Activated T-cell treated with anti-CD3 and anti-CD28 coated beads, Interleukin-2, amount 50 U/mL, for 4 hours (primary cell): ENCODE measurements at regions not wholly inside any gene's neighbourhood (a gene's known extent, or its start where the extent isn't known, plus 50 kb on each side); places are given as distances from the start of the nearest gene placed in this dataset.

Experiments
- ATAC-seq, 2 donors: fragments of 200-7000 bp; cut with Tn5 transposase; one replicate each; pipeline ENCODE4 v1.10.0; 2021
- DNase-seq: peaks from one replicate; pipeline ENCODE4 v3.0.0-alpha.2; 2020
- H3K27me3 Mint-ChIP-seq: one replicate; pipeline ENCODE4 v1.8.0; 2021; ENCODE audit warnings: low read depth, mixed read lengths
- H3K36me3 Mint-ChIP-seq: one replicate; pipeline ENCODE4 v1.8.0; 2022; ENCODE audit warnings: mixed read lengths; ENCODE audit not compliant: insufficient read depth
- H3K4me1 Mint-ChIP-seq: one replicate; pipeline ENCODE4 v1.8.0; 2021; ENCODE audit warnings: low read depth, mixed read lengths
- H3K4me3 Mint-ChIP-seq: one replicate; pipeline ENCODE4 v1.8.0; 2021; ENCODE audit warnings: mild to moderate bottlenecking, moderate library complexity, mixed read lengths
- H3K9me3 Mint-ChIP-seq: one replicate; pipeline ENCODE4 v1.8.0; 2021; ENCODE audit warnings: mixed read lengths

DNA sequence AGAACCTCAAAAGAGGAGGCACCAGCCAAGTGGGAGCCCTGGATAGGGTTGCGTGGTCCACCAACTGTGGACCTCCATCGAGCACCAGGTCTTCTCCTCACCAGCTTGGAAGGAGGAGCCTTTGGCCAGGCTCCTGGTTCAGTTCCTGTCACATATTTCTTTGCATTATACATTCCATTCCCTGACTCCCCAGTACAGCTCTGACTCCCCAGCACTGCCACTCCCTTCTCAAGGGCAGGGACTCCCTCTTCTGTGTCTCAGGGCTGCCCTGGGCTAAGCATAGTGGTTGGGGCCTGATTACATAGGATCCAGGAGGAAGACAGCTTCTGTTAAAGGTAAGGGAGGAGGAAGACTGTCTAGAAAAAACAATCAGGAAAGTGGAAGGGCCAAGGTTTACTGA, 91.1 kb downstream of the MRPL14 start:
- Mint-ChIP-seq H3K9me3 (no peaks in the 10 kb centered on the region), H3K4me1 (no peaks in the 10 kb centered on the region), H3K4me3 (no peak overlapping the region), H3K36me3 (no peaks in the 10 kb centered on the region), H3K27me3 (peaks cover 5% of the 10 kb centered on the region)
- DNase-seq: no peak
- ATAC-seq: no peak

DNA sequence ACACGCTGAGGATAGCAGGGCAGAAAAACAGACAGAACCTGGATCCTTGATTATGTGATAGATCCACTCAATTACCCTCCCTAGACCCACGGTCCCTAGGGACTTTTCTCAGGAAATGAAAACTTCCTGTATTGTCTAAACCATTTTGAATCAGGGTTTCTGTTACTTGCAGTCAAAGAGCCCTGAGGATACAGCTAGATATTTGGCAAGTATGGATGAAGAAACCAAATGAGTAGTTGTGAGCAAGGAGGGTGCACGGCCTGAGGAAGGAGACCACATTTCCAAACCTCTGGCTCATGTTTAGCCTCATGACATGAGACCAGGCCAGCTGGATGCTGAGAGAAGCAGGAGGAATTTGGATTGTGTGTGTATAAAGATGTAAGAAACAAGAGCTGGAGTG, 91.6 kb downstream of the MRPL14 start:
- Mint-ChIP-seq H3K4me1 (no peaks in the 10 kb centered on the region), H3K36me3 (no peaks in the 10 kb centered on the region), H3K27me3 (peaks cover 5% of the 10 kb centered on the region), H3K4me3 (no peak overlapping the region), H3K9me3 (no peaks in the 10 kb centered on the region)
- DNase-seq: no peak
- ATAC-seq: no peak

DNA sequence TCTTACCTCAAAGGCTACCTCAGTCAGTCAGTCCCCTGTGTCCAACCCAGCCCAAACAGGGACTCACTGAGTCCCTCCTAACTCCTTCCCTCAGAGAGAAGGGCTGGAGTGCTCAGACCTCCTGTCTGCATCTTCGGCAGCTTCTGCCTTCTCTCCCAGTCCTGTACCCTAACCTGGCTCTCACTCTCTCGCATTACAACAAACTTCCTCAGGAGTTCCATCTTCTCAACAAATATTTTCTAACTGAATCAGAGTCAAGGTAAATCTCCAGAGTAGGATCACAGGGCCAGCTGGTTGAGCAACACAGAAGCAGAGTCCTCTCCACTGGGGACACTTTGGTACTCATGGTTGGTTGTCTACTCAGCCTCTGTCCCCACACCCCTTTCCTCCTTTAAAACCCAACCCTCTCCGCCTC, 92.3 kb downstream of the MRPL14 start:
- DNase-seq (no peak), ATAC-seq (no peak)
- H3K9me3 Mint-ChIP-seq: no peaks in the 10 kb centered on the region
- H3K4me3 Mint-ChIP-seq: no peak overlapping the region
- peaks cover 5% of the 10 kb centered on the region for H3K27me3 Mint-ChIP-seq
- no peaks in the 10 kb centered on the region for H3K36me3 Mint-ChIP-seq
- no peaks in the 10 kb centered on the region for H3K4me1 Mint-ChIP-seq

DNA sequence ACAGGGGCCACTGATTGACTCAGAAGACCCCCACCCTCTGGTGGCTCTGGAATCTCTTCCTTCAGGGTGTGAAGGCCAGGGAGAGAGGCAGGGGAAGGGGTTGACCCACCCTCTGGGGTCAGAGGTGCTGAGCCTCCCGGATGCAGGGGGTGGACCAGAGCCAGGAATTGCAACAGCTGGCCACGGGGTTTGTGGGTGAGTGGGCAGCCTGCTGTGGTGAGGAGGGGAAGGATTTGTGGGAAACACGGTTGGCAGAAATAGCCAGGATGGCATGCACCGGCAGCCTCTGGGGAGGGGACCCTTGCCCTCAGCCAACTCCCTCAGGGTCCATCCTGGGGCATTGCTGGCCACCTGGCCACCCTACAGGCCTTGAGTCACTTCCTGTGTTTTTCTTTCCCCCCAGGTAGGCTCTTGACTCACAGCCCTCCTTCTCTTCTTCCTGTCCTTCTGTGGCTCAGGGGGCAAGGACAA, 92.8 kb downstream of the MRPL14 start:
- DNase-seq: no peak
- no peak for ATAC-seq
- peaks cover 8% of the 10 kb centered on the region for H3K27me3 Mint-ChIP-seq
- H3K36me3 Mint-ChIP-seq: no peaks in the 10 kb centered on the region
- H3K4me3 Mint-ChIP-seq: no peak overlapping the region
- H3K9me3 Mint-ChIP-seq: no peaks in the 10 kb centered on the region
- no peaks in the 10 kb centered on the region for H3K4me1 Mint-ChIP-seq

DNA sequence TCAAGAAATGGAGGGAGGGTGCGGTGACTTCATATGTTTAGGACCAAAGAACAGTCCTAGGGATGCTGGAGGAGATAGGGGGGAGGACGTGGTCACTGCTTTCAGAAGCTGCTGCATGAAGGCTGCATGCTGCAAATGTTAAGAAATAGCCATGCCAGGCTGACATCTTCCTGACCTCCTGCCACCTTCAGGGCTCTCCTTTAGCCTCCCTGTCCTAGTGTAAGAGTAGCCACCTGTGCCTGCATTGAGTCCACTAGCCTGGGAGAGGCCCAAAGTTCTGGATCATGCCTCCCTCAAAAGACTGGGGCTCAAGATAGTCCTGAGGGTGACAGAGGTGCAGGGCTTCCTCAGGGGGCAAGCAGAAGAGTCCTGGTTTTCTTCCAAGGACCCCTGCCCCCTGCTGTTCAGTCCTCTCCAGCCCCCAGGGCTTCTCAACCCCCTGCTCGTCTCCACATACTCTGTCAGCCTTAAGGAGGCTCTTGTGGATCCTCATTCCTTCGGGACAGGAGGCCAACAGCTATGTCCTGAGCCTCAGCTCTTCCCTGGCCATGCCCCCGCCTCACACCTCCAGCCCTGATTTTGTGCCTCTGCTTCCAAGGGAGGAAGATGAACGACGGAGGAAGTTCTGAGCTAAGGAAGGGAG, 96.3 kb downstream of the MRPL14 start:
- Mint-ChIP-seq H3K4me1 (no peaks in the 10 kb centered on the region), H3K9me3 (no peaks in the 10 kb centered on the region), H3K27me3 (peaks cover 9% of the 10 kb centered on the region), H3K36me3 (no peaks in the 10 kb centered on the region), H3K4me3 (no peak overlapping the region)
- ATAC-seq: no peak
- DNase-seq: no peak

DNA sequence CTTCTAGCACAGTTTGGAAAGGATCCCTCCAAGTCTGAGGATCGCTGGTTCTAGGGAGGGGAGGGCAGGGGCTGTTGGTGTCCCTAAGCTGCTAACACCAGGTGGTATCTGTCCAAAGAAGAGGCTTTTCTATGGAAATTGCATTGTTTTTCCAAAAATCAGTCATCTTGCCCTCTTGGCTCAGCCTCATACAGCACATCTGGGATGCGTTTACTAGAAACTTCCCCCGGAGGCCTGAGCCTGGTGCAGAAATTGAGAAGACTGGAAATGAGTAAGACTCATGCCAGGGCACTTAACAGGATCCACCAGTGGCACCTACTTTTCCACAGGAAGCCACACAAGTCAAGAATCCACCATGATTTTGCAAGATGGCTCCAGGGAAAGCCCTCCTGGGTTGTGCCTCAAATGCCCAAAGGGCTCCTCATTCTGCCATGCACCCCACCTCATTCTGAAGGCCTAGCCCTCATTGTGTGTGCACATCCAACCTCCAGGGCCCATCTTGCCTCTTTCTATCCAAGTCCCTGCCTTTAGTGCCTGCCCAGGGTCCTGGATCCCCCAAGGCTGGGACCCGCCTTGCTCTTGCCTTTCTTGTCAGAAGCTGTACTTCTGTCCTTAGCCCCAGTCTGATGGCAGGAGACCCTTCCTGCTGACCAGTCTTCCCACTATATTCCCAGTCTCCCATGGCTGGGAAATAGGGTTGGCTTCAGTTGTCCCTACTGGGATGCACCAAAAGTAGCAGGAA, 97.6 kb downstream of the MRPL14 start:
- Mint-ChIP-seq H3K27me3 (peaks cover 9% of the 10 kb centered on the region), H3K4me3 (no peak overlapping the region), H3K9me3 (no peaks in the 10 kb centered on the region), H3K36me3 (no peaks in the 10 kb centered on the region), H3K4me1 (no peaks in the 10 kb centered on the region)
- DNase-seq (no peak), ATAC-seq (no peak)

DNA sequence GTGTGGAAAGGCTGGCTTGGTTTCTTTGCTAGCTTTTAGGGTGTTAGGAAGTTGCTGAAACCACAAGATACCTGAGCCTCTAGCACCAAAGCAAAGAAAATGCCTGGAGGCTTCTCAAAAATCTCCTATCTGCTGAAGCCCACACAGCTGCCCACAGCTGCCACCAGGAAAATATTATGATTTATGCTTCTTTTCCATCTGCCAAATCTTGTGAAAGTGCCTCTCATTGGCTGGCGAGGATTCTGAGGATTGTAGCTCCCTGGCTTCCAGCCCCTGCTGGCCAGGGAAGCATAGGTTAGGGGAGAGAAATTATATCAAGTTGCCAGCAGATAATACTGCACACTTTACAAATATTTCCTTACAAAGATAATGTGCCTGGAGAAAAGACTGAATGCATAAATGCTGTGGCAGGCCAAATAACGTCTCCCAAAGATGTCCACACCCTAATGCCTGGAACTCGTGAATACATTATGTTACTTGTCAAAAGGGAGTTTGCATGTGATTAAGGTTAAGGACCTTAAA, 98.4 kb downstream of the MRPL14 start:
- DNase-seq (no peak), ATAC-seq (no peak)
- Mint-ChIP-seq H3K4me1 (no peaks in the 10 kb centered on the region), H3K36me3 (no peaks in the 10 kb centered on the region), H3K9me3 (no peaks in the 10 kb centered on the region), H3K4me3 (no peak overlapping the region), H3K27me3 (peaks cover 9% of the 10 kb centered on the region)

DNA sequence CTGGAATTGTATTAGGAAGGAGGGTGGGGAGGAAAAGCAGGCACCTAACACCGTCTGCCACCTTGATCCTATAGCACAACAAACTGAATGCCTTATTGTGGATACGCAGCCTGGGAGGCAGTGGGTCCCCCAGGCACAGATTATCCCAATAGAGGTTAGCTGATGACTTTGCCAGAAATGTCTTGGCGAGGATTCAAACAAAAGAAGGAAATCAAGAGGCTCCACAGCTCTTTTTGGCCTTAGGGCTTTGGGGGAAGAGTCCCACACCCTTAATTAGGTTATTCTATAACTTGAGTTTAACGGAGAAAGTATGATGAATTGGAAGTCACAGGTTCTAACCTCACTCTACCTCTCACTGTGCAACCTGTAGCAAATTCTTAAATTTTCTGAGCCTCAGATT, 102.0 kb downstream of the MRPL14 start:
- no peaks in the 10 kb centered on the region for H3K9me3 Mint-ChIP-seq
- DNase-seq: no peak
- H3K36me3 Mint-ChIP-seq: no peaks in the 10 kb centered on the region
- no peak for ATAC-seq
- no peak overlapping the region for H3K4me3 Mint-ChIP-seq
- H3K27me3 Mint-ChIP-seq: peaks cover 23% of the 10 kb centered on the region
- no peaks in the 10 kb centered on the region for H3K4me1 Mint-ChIP-seq

DNA sequence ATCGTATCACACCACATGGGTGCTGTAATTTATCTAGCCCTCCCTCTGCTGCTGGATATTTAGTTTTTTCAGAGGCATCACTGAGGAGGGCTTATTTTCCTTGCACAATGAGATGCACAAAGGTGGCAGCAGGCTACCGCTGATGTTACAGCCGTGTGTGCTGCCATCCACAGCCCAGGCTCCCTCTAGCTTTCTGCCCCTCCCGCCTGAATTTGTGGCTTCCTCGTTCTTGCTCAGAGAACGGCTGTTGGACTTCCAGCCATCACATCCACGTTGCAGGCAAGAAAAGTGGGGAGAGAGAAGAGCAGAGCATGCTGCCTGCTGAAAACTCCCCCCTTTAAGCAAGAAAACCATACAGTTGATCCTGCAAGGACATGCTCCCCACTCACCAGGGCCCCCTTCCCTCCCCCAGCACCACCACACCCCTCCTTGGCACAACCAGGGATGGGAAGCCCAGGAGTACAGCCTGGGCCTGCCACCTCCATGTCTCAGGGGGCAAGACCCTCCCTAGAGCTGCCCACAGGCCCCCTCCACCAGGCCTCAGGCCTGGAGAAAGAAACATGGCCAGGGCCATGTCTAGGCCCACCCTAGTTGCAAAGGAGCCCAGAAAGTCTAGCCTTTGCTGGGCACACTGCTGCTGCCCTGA, 102.6 kb downstream of the MRPL14 start:
- H3K36me3 Mint-ChIP-seq: no peaks in the 10 kb centered on the region
- no peak for DNase-seq

DNA sequence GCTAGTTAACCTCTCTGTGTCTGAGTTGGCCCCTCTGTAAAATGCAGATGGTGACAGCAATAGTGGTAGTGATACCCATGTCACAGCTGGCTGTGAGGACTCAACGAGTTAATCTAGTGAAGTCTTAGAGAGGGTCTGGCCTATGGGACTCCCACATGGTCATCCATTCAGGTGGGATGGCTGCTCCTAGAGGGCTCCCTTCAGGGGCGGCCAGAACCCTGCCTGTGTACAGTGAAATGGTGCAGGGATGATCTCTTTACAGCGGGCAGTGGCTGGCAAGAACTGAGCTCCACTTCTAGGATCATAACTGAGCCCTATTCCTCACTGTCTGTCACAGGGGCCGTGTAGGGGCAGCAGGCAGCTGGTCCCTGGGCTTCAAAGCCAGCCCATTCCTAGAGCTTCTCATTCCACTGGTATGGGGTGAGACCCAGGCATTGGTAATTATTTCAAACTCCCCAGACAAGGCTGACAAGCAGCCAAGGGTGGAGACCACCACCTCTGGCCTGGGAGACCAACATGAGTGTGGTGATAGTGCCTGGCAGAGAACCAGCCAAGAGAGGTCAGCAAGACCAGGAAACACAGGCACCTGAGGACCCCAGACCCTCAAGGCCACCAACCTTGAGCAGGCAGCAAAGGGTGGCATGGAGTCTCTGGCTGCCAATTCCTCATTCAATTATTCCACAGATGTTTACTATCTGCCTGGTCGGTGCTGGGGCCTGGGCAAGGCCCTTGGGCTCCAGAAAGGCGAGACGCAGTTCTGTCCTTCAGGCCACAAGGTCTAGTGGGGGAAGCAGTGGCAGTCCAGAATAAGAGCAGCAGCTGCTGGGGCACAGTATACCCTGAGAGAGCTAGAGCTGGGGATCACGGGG, 103.4 kb downstream of the MRPL14 start:
- no peaks in the 10 kb centered on the region for H3K36me3 Mint-ChIP-seq
- no peaks in the 10 kb centered on the region for H3K4me1 Mint-ChIP-seq
- H3K9me3 Mint-ChIP-seq: no peaks in the 10 kb centered on the region
- no peak overlapping the region for H3K4me3 Mint-ChIP-seq
- no peak for DNase-seq
- H3K27me3 Mint-ChIP-seq: peaks cover 19% of the 10 kb centered on the region
- no peak for ATAC-seq

More for the DNA sequence above, 102.6 kb downstream of the MRPL14 start:
- no peaks in the 10 kb centered on the region for H3K4me1 Mint-ChIP-seq
- peaks cover 20% of the 10 kb centered on the region for H3K27me3 Mint-ChIP-seq
- H3K4me3 Mint-ChIP-seq: no peak overlapping the region
- ATAC-seq: no peak
- H3K9me3 Mint-ChIP-seq: no peaks in the 10 kb centered on the region

DNA sequence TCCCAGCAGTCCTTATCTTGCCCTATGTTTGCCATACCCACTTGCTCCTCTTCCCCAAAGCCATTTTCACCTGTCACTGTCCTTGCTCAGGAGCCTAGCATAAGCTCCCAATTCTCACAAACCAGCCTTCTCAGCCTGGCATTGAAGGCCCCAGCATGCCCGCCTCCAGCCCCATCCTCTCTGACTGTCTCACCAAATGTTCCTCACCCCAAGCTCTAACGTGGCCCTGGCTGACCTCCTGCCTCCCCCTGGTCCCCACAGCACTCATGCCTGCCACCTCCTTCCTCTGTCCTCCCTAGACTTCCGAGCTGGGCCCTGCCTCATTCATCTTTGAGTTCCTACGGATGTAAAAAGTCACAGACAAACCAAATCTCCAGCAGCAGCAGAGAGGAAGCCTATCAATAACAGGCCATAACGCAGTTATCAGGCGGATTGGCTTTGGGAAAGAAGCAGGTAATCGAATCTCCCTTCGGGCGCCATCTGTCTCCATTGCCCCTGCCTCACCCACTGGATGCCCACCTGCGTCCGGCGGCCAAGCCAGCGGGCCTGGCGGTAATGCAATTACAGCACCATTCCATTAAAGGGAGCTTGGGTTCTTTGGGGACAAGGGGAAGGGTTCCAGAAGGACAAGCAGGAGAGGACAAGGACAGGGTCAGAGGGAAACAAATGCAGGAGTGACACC, 104.4 kb downstream of the MRPL14 start:
- no peak overlapping the region for H3K4me3 Mint-ChIP-seq
- ATAC-seq (no peak), DNase-seq (no peak)
- H3K27me3 Mint-ChIP-seq: peaks cover 19% of the 10 kb centered on the region
- H3K4me1 Mint-ChIP-seq: no peaks in the 10 kb centered on the region
- H3K36me3 Mint-ChIP-seq: no peaks in the 10 kb centered on the region
- H3K9me3 Mint-ChIP-seq: no peaks in the 10 kb centered on the region

DNA sequence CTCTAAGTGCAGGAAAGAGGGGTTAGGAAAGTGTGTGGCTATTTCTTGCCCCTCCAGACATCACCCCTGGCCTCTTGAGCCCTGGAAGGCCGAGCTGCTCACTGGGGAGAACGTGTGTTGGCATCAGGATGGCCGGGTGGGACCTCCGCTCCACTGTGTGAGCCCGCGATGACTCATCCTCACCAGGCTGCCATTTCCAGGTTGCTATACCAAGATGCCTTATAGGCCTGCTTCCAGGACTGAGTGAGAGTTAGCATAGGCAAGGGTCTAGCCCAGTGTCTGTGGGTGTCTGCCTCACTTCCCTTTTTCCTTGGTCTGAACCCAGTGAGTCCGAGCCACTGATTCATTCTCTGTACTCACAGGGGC, 105.0 kb downstream of the MRPL14 start:
- Mint-ChIP-seq H3K27me3 (peaks cover 17% of the 10 kb centered on the region), H3K4me1 (no peaks in the 10 kb centered on the region), H3K4me3 (no peak overlapping the region), H3K9me3 (no peaks in the 10 kb centered on the region), H3K36me3 (no peaks in the 10 kb centered on the region)
- DNase-seq: no peak
- no peak for ATAC-seq

DNA sequence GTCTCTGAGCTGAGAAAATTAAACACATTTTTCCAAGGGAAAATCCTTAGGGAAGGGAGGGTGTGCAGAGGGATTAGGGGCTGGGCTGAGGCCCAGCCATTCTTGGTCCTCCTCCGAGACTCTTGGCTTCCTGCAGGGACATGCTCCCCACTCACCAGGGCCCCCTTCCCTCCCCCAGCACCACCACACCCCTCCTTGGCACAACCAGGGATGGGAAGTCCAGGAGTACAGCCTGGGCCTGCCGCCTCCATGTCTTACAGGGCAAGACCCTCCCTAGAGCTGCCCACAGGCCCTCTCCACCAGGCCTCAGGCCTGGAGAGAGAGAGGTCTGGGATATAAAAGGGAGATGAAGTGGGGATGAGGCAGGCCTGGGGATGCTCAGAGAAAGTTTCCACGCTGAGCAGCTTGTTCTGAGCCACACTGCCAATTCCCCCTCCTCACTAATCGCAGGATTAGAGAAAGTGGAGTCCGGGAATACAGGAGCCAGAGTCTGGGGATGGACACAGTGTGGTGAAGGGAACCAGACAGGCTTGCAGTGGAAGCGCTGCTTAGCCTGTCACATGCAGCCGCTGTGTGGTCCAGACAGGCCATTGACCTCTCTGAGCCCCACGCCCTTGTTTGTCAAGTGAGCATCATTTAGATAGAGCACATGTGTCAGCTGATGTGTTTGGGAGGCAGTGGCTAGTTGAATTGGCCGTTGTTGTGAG, 105.5 kb downstream of the MRPL14 start:
- Mint-ChIP-seq H3K36me3 (no peaks in the 10 kb centered on the region), H3K4me3 (no peak overlapping the region), H3K4me1 (no peaks in the 10 kb centered on the region), H3K27me3 (peaks cover 16% of the 10 kb centered on the region), H3K9me3 (no peaks in the 10 kb centered on the region)
- DNase-seq: no peak
- ATAC-seq: no peak
